ENCODE measurements at regions not wholly inside any gene's neighbourhood (a gene's known extent, or its start where the extent isn't known, plus 50 kb on each side); places are given as distances from the start of the nearest gene placed in this dataset.

DNA sequence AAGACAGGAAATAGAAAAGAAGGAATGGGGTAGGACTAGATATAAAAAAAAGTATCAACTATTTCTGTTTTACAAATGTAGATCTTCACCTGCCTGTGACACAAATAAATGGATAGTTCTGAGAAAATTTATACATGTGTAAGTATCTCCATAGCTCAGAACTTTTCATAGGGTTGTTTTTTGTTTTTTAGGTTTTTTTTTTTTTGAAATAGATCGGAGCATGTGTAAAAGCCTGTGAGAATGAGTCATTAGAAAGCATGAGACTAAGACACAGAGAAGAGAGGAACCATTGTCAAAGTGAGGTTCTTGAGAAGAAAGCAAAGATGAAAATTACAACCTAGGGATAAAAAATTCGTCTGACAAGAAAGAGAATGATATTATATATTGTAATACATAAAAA, 481.6 kb downstream of the PABPC4L start:
- DNase-seq, result no peak

DNA sequence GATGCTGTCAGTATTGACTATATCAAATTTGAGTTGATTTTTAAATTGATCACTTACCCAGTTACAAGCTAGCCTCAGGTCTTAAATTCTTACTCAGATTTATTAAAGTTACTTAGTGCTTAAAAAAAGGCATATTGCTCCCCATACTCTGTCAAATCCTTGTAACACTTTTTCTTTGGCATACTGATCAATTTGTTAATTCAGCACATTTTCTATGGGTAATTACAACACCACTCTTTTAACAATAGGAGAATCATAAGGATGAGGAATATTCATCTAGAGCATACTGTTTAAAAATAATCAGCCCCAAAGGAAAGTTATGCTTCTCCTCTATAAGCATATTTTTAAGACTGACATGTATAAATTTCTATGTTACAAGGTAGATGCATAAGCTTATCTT, 482.5 kb downstream of the PABPC4L start:
- no peak for DNase-seq

DNA sequence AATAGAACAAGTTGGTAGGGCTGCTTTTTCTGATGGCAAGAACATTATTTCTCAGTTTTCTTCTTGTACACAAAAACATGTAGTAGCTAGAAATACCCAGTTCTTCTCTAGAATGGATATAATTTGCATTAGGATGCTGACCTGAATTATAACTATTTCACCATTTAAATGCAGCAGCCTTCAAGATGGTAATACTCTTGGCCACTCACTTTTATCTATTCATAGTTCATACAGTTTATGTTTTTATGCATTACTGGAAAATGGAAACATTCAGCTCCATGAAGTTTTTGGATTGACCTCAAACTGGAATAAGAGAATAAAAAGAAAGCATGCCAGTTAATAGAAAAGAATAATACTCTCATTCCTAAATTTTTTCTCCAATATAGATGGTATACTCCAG, 487.4 kb downstream of the PABPC4L start:
- DNase-seq, result no peak

DNA sequence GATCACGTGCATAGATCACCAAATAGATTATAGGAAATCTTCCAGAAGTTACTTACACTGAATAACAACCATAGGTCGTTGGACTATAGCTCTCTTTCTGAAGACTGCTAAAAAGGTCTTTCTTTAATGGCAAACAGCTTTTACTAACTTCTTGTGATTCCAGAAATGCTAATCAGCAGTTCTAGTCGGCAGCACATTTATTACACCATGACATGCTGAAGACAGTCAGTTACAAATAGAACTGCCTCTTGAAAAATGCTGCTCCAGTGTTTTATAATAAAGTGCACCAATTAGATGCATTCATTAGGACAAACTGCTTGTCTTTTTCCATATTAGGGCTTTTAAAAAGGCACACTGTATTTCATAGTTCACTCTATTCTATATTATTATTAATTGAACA, 488.2 kb downstream of the PABPC4L start:
- DNase-seq, result no peak

DNA sequence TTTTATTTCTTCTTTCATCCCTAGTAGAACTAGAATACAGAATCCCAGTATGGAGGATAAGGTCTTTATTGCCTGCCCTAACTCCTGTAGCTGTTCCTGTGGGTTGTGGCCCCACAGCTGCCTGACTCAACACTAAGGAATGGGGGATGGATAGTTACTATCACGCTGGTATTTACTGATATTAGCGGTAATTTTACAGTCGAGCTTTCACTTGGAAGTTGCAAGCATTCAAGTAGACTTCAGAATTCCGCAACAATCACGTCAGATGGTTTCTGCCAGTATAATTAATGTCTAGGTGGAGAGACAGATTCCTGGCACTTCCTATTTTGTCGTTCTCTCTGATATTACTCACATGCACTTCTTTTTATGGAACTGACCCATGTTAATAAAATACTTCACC, 489.8 kb downstream of the PABPC4L start:
- DNase-seq, result peak; percentile 0

DNA sequence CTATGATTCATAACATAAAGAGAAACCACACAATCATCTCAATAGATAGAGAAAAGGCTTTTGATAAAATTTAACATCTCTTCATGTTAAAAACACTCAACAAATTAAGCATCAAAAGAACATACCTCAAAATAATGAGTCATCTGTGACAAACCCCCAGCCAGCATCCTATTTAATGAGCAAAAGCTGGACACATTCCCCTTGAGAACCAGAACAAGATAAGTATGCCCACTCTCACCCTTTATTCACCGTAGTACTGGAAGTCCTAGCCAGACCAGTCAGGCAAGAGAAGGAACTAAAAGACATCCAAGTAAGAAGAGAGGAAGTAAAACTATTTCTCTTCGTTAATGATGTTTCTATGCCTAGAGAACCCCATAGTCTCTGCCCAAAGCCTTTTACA, 507.2 kb downstream of the PABPC4L start:
- no peak for DNase-seq

DNA sequence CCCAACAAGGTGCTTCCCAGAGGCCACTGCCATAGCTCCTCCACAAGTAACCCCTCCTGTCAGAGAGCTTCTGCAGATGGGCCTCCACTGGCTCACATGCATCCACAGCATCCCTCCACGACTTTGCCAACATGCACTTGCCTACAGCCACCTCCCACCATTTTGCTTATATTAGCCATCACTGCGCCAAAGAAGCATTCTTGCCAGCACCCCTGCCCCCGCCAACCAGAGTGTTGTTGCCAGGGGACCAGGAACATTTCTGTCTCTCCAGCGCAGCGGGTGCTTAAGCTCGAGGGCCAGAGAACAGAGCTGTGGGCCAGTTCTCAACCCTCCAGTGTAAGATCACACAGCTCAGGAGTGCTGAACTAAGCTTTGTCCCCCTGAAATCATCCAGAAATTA, 517.6 kb downstream of the PABPC4L start:
- DNase-seq, result no peak

DNA sequence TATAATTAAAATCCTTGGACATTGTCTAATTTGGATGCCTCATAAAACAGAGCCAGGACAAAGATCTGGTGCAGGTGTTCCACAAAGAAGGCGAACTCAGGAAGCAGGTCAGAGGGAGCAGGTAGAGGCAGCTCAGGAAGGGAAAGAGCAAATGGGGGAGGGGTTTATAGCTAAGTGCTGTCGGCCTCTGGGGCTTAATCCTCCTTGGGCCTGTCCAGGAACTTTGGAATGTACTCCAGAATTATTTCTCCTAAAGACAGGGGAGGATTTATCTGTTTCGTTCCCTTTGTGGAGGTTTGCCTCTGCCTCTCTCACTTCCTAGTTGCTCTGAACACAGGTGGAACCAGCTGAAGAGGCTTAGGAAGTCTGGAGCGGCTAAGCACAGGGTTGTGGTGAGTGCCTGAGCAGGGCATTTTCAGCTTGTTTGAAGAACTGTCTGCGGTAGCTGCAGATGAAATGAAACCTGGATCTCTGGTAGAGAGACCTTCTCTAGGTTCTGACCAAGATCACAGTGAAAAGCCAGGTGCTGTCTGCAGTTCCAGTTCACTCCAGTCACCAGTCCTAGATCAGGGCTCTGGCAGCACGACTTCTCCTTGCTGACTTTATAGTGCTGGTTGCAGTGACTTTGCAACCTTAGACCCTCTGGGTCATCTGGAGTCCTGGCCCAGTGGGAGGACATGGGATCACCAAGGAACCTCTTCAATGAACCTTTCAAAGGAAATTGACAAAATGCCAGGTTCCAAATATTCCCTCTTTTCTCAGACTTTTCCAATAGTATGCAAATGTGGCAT, 519.2 kb downstream of the PCDH10 start:
- DNase-seq, result no peak

DNA sequence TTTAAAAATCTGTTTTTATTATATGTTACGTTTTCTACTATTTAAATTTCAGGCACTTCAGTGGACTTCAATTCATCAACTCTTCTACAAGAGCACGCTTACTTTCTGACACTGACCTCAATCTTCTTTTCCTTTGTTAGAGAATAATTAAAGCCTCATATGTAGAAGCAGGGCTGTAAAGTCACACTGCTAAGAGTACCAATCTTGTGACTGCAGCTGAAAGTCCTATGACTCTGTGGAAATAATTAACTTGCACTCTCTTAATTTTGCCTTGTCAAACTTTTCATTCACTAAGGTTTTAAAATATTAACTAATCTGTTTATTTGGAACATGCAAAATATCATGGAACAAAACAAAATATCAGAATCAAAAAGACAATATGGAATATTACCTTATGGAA, 498.1 kb downstream of the PCDH10 start:
- DNase-seq, result no peak

DNA sequence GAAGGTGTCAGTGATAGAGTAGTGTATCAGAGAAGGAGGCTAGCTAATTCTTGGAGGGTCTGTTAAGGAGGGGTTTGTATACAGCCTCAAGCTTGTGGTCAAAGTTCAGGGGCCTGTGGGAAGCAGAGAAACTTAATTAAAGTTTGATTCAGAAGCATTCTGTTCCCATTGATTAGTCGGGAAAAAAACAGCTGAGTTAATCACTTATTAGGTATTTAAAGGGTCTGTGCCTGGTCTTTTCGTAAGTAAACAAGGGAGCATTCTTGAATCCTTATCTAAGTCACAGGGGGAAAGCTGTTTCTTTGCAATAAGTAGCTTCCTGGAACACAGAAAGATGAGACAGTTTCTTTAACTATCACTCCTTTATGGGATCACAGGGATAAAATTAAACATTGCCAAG, 492.1 kb downstream of the PCDH10 start:
- no peak for DNase-seq

DNA sequence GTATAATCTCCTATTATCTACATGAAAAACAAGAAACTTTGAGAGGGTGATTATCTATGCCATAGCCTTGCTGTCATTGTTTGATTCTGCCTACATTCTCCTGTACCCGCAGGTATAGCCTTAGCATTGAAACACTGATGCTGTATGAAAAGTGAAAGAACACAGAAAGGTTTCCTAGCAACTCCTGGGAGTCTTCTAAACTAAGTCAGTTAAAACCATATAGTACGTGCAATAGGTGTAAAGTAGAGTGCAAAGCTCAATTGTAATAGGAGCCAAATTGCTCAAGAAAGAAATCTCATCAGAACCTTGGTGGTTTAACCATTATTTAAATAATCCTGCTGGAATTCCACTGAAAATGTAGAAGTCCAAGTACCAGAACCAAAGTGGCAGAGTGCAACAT, 489.7 kb downstream of the PCDH10 start:
- no peak for DNase-seq

DNA sequence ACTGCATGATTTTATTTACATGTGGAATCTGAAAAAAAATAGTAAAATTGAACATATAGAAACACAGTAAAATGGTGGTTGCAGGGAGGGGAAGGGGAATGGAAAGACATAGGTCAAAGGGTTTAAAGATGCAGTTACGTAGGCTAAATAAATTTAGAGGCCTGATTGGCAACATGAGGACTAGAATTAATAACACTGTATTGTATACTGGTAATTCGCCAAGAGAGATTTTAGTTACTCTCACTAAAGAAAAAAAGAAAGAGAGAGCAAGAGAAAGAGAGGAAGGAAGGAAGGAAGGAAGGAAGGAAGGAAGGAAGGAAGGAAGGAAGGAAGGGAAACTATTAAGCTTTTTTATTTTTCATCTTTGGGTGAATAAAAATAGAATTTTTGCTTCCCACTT, 488.1 kb downstream of the PCDH10 start:
- DNase-seq, result no peak

DNA sequence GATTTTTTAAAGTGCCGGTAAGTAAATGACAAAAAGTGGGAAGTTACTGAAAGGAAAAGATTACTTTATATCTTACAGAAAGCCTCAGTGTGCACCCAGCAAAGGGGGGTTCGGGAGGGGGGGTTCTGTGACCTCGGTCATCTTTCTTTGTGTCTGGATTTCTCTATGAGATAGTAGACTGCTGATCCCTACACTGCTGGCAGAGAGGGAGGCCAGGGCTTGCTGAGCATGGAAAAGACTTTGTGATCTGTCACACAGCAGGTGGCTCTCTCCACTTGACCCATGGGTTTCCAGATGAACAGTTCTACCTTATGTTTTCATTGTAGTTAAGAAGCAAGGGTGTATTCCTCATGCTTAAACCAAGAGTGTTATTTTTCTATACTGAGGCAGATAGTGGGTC, 475.6 kb downstream of the PCDH10 start:
- DNase-seq, result no peak

DNA sequence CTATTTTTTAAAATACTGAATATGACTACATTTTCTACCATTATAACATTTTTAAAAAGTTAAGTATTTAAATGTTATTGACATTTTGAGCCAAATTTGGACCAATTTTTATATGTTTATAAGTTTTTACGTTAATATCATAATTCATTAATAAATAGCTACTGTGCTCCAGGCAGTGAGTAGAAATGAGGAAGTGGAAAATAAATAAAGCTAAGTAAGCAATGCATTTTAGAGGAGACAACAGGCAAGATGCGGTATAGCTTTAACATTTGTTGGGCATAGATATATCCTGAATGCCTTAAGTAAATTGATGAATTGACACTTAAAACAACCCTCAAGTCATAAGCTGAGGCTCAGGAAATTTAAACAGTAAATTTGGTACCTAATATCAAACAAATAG, 474.8 kb downstream of the PCDH10 start:
- DNase-seq, result no peak

DNA sequence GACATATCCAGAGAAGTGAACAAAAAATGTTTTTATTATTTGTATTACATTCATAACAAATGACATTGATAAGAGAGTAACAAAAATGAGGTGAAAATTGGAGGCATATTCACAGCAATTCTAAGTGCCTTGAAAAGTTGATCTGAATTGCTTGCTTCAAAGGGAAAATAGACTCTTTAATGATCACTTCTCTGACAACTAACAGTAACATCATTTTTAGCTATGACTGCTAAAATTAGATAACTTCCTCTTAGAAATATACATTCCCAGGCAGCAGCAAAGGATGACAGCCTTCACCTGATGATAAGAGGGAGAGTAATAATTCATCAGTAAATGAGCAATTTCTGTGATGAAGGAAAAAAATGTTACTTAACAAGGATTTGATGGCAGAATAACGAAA, 472.5 kb downstream of the PCDH10 start:
- no peak for DNase-seq

DNA sequence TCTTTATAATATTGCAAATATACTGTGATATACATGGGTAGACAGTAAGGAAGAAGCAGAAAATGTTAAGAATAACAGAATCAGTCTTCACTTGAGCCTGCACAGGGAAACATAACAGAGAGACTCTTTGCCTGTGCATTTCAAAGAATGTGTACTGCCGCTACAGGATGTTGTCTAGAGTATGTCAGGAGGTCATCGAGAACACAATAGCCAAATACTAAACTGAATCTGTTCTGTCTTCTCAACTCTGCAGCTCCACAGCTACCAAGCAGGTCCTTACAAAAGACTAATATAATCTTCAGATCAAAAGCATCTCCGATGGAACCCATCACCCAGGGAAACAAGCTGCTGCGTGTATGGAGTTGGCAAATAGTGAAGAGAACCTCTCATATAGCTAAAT, 471.5 kb downstream of the PCDH10 start:
- DNase-seq, result no peak

DNA sequence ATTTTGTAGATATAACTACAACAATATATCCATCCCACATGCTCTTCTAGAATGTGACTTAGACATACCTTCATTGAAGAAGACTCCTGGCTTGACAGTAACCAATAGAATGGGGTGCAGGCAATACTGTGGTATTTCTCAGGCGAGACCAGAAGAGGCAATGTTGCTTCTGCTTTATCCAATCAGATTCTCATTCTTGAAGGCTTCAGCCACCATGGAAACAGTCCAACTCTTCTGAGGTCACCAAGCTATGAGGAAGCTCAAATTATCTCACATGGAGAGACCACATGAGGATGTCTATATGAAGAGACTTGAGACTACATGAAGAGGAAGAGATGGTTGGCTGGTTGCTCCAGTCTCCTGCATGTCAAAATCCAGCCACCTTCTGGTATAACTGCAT, 469.9 kb downstream of the PCDH10 start:
- peak; percentile 18 for DNase-seq

DNA sequence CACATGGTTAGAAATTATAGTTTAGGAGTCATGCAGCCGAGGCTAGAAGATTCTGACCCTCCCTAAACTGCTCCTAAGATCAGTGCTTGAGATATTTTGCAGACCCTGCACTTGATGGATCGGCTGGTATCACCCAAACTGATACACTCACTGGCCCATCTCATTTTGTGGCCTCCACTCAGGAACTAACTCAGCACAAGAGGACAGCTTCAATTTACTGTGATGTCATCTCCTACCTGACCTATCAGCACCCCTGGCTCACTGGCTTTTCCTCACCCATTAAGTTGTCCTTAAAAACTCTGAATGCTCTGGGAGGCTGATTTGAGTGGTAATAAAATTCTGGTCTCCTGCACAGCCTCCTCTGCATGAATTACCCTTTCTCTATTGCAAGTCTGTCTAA, 450.9 kb downstream of the PCDH10 start:
- DNase-seq, result no peak

DNA sequence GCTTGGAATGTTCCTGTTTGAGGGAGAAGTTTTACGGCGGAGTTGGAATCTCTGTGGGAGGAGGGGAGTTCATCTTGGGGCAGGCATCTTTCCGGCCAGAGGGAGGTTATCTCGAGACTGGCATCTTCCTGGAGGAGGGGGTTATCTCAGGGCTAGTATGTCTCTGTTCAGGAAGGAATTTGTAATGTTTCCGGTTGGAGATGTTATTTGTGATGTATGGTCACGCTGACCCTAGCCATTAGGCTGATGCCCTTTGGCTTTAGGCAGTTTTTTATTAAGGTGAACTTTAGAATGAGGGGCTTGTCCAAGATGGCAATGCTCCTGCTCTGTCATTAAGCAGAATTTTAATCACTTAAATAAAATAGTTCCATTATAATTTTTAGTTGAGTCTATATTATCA, 449.7 kb downstream of the PCDH10 start:
- no peak for DNase-seq

DNA sequence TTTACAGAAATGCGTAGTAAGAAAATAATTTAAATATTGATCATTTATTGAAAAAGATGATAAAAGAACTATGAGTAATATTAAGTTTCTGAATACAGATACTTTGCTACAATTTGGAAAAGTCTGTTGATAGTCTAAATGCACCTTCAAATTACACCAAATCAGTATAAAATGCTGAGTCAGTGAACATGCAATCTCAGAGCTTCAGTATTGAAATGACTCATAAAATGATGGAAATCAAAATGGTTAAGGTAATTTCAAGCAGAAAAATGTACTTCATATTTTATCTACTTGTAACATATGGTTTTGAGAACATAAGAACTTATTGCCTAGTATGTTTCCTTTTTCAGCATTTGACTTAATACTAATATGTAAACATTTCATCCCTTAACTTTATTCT, 448.2 kb downstream of the PCDH10 start:
- DNase-seq, result no peak

DNA sequence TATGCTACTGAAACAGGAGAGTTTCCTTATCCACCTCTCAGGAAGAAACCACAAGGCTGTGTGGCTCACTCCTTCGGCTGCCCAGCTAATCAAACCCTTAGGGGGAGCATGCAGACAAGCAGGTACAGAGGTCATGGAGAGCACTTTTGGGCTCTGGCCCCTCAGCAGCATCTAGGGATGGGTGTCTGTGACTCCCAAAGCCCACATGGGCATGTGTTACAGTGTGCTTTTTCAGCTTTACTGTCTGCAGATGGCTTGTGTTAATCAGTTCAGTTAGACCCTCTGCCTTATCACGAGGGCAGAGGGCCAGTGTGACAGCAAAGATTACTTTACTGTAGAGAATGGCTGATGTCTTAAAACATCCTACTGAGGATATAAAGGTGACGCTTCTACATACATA, 447.4 kb downstream of the PCDH10 start:
- no peak for DNase-seq

DNA sequence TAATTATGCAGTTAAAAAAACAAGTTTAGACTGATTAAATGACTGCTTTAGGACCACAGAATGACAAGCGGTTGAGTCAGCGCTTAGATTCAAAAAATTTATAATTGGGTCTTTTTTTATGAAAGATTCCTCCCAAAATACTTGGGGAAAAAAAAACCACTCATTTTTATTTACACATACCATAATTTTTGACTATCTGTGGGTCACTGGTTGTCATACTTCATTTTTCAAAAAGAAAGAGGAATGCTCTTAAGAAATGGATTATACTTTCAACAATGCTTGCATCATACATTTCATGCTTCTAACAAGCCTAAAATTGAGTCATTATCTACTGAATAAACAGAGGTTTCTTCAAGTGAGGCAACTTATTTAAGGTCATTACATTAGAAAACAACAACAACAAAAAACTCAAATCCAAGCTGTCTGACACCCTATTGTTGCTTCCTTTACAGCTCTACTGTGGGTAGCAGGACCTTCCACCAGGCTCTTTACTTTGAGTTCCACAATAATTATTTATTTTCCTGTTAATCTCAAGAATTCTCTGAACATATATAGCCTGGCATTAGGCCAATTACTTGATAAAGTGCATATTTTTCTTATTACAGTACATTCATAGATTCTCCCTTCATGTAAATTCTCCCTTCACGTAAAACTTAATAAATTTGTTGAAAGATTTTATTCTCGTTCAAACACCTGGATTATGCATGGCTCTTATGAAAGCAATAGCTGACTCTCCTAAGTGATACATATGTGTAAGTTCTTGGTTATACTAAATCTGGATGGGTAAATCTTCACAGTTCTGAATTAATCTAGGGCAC, 445.5 kb downstream of the PCDH10 start:
- DNase-seq, result peak; percentile 73

DNA sequence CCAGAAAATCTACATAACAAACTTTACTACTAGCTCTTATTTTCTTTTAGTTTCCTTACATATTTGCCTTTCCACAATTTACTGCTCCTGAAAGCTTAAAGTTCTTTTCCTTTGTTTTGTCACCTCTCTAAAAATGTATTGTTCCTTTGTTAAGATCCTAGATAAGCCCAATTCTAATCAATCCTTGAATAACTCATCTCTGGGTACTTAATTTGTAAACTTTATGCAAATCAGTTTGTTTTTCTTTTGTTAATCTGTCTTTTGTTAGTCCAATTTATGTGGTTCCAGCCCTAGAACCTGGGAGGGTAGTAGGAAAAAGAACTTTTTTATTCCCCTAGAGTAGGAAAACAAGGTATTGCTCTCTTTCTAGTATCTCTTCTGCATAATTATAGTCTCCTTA, 444.7 kb downstream of the PCDH10 start:
- DNase-seq, result no peak

DNA sequence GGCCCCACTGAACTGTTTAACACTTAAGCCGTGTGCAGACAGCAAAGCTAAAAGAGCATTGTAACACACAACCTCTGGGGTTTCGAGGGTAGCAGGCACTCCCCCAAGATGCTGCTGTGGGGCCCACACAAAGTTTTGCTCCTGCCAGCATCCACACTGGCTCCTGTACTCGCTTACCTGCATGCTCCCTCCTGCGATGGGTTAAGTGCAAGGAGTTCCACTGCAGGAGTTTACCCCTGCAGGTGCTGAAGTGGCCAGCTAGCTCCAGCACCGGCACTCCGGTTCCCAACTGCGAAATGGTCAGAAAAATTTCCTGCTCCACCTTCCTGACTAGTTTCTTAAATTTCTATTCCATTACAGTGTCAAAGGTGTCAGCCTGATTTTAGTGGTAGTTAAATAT, 443.5 kb downstream of the PCDH10 start:
- no peak for DNase-seq

Data from fibroblast of skin of scalp (primary cell).